ENCODE measurements at regions not wholly inside any gene's neighbourhood (a gene's known extent, or its start where the extent isn't known, plus 50 kb on each side); places are given as distances from the start of the nearest gene placed in this dataset.

DNA sequence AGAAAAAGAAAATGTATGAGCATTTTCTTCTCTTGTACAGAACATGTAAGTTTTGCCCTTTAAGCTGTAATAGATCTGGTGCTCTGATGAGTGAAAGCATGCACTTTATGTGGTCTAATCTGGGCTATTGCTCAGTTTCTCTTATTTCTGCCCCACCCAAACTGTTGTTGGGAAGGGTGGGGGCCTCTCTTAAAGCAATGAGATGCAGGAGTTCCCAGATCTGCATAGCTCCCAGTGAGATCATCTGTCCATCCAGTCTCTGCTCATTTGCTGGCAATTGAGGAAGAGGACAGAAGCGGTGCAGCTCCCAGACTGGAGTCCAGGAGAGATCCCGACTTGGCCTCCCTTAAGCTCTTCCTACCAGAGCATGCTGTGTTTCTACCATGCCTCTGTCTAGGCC, 114.9 kb upstream of the SORCS3 start:
- H3K36me3 ChIP-seq (ENCODE audit: control insufficient read depth in 2 of 2, insufficient read depth in 1 of 2, low read length in 2 of 2): no peaks in the 10 kb centered on the region
- H3K9me3 ChIP-seq (ENCODE audit: control insufficient read depth, insufficient read depth, low read depth, low read length): no peaks in the 10 kb centered on the region
- CTCF ChIA-PET: interaction anchor here (0.6 to 1.1 kb wide), 2 partner anchors 88 to 99 kb away, joined by 3 to 5 read pairs; no protein-coding TSS in a partner anchor
- H3K4me3 ChIP-seq (ENCODE audit: low read depth, low read length): no peak overlapping the region
- TF ChIP-seq ZSCAN4 (tag by site-specific recombination; IDR thresholded peaks at IDR 0.05) (no peak), ZBTB49 (tag by site-specific recombination; IDR thresholded peaks at IDR 0.05; ENCODE audit: low read depth) (no peak), ZNF174 (tag by site-specific recombination; IDR thresholded peaks at IDR 0.05) (no peak), PRDM6 (tag by site-specific recombination; IDR thresholded peaks at IDR 0.05) (no peak)
- H3K27ac ChIP-seq (ENCODE audit: extremely low read depth, low read depth, low read length): no peak overlapping the region
- H3K4me1 ChIP-seq (ENCODE audit: control insufficient read depth, insufficient read depth, low read length): no peaks in the 10 kb centered on the region
- POLR2A ChIA-PET: no interaction called here

DNA sequence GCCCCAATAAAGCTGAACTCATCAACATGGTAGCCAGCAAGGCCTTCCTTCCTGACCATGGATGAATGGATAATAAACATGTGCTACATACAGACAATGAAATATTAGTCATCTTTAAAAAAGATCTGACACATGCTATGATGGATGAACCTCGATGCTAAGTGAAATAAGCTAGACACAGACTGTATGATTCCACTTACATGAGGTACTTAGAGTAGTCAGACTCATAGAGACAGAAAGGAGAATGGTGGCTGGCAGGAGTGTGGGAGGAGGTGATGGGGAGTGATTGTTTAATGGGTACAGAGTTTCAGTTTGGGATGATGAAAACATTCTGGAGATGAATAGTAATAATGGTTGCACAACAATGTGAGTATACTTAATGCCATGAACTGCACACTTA, 114.1 kb upstream of the SORCS3 start:
- TF ChIP-seq ZNF26 (tag by site-specific recombination; IDR thresholded peaks at IDR 0.05) (no peak), ZSCAN30 (tag by site-specific recombination; IDR thresholded peaks at IDR 0.05) (no peak), ZNF629 (tag by site-specific recombination; IDR thresholded peaks at IDR 0.05) (no peak), REPIN1 (tag by site-specific recombination; IDR thresholded peaks at IDR 0.05; ENCODE audit: low read depth) (no peak), WT1 (tag by site-specific recombination; IDR thresholded peaks at IDR 0.05) (no peak), ZFP69B (tag by site-specific recombination; IDR thresholded peaks at IDR 0.05) (no peak), BCL11A (tag by site-specific recombination; IDR thresholded peaks at IDR 0.05; ENCODE audit: low read depth) (no peak), BCL11B (tag by site-specific recombination; IDR thresholded peaks at IDR 0.05; ENCODE audit: low read depth) (no peak), ZNF707 (tag by site-specific recombination; IDR thresholded peaks at IDR 0.05) (no peak), ZNF391 (tag by site-specific recombination; IDR thresholded peaks at IDR 0.05; ENCODE audit: borderline replicate concordance, low read depth) (no peak), SALL2 (tag by site-specific recombination; IDR thresholded peaks at IDR 0.05; ENCODE audit: borderline replicate concordance) (no peak), KLF1 (tag by site-specific recombination; IDR thresholded peaks at IDR 0.05) (no peak), ZNF202 (tag by site-specific recombination; IDR thresholded peaks at IDR 0.05; ENCODE audit: borderline replicate concordance) (no peak), ZNF311 (tag by site-specific recombination; IDR thresholded peaks at IDR 0.05; ENCODE audit: borderline replicate concordance) (no peak), OVOL3 (tag by site-specific recombination; IDR thresholded peaks at IDR 0.05) (no peak), SCRT1 (tag by site-specific recombination; IDR thresholded peaks at IDR 0.05; ENCODE audit: borderline replicate concordance) (no peak)
- TF ChIP-seq, protein P1, sequence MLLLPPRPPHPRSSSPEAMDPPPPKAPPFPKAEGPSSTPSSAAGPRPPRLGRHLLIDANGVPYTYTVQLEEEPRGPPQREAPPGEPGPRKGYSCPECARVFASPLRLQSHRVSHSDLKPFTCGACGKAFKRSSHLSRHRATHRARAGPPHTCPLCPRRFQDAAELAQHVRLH (tag by site-specific recombination; IDR thresholded peaks at IDR 0.05): no peak
- H3K9me3 ChIP-seq (ENCODE audit: control insufficient read depth, insufficient read depth, low read depth, low read length): no peaks in the 10 kb centered on the region
- ChIA-PET POLR2A (no interaction called here), CTCF (interaction anchor here (0.6 kb wide), 1 partner anchor 98 kb away, joined by 3 read pairs; no protein-coding TSS in a partner anchor)
- H3K27ac ChIP-seq (ENCODE audit: extremely low read depth, low read depth, low read length): no peak overlapping the region
- H3K4me3 ChIP-seq (ENCODE audit: low read depth, low read length): no peak overlapping the region
- H3K4me1 ChIP-seq (ENCODE audit: control insufficient read depth, insufficient read depth, low read length): no peaks in the 10 kb centered on the region
- no peaks in the 10 kb centered on the region for H3K36me3 ChIP-seq (ENCODE audit: control insufficient read depth in 2 of 2, insufficient read depth in 1 of 2, low read length in 2 of 2)
